COLO668 (cell line): ENCODE measurements at regions not wholly inside any gene's neighbourhood (a gene's known extent, or its start where the extent isn't known, plus 50 kb on each side); places are given as distances from the start of the nearest gene placed in this dataset.
"Not testable (repeated sequence)": the region's sequence is repeated elsewhere in the genome, so short reads cannot be mapped to it uniquely, and the experiment has no call there.

Experiments
- DNase-seq: peaks from one replicate; lab custom pipeline; 2025; ENCODE audit not compliant: unreplicated experiment; lab: John Stamatoyannopoulos, UW

DNA sequence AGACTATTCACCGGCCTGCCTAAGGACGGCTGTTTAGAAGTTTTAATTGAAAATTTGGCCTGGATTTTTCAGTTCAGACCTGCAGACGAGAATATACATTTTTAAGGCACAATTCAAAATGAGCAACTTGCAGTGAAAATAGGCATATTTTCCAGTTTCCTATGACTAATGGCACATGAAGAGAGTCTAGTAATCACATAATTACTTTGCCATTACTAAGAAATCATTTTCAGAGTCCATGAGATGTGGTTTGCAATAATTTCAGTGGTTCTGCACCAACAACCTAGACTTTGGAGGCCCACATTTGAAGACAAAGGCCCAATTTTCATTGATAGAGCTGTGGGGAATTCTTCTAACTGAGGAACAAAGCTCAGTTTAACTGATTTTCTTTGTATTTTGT, 205.3 kb downstream of the SOX2 start:
- no peak for DNase-seq

DNA sequence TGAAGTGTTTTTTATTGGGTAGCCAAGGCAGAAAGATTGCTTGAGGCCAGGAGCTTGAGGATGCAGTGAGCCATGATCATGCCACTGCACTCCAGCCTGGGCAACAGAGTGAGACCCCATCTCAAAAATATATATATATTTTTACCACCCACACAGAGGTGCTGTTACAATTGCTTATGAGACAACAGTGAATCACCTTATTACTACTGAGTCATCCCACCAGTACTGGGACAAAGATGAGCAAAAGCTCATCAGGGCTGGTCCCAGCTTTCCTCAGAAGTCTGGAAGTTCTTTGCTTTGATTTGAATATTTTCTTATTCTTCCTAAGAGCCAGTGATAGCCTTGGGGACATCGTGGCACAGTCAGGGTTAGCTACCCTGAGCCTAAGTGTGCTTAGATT, 207.7 kb downstream of the SOX2 start:
- no peak for DNase-seq

- no peak for DNase-seq
Measured at GRCh38 chr3:181920409-181920808, 208.7 kb downstream of the SOX2 start.

DNA sequence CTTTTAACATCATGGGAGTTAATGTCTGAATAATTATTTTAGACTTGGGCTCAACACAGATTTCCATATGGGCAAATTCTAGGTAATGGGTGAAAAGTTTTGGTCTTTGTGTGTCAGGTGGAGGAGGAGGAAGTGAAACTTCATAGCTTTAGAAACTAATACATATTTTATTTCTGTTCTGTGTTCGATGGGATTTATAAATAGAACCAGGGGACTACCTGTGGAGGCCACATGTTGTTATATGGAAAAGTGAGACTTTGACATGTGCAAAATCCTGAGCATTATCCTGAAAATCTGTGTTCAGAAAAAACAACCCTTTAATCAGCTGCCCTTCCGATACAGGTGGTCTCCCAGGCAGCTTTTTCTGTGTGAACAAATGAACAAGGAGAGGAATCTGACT, 209.5 kb downstream of the SOX2 start:
- DNase-seq, result no peak

DNA sequence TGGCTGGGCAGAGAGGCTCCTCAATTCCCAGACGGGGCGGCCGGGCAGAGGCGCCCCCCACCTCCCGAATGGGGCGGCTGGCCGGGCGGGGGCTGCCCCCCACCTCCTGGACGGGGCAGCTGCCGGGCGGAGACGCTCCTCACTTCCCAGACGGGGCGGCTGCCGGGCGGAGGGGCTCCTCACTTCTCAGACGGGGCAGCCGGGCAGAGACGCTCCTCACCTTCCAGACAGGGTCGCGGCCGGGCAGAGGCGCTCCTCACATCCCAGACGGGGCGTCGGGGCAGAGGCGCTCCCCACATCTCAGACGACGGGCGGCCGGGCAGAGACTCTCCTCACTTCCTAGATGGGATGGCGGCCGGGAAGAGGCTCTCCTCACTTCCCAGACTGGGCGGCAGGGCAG, 214.1 kb downstream of the SOX2 start:
- DNase-seq, result not testable (repeated sequence)

- no peak for DNase-seq
Measured at GRCh38 chr3:181929501-181929900, 217.8 kb downstream of the SOX2 start.

DNA sequence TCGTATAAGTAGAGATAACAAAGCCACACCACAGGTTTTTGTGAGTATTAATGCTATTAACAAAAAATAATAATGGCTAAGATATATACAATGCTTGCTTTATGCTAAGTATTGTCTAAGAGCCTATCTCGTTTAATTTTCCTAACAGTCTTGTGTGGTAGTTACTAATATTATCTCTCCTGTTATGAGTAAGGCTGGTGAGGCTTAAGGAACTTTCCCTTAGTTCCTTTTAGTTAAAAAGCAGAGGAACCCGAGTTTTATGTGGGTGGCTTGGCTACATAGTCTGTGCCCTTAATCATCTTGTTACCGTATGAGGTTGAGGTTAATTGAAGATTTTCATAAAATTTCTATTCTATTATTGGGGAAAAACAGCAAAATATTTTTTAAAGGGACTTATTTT, 218.4 kb downstream of the SOX2 start:
- no peak for DNase-seq

DNA sequence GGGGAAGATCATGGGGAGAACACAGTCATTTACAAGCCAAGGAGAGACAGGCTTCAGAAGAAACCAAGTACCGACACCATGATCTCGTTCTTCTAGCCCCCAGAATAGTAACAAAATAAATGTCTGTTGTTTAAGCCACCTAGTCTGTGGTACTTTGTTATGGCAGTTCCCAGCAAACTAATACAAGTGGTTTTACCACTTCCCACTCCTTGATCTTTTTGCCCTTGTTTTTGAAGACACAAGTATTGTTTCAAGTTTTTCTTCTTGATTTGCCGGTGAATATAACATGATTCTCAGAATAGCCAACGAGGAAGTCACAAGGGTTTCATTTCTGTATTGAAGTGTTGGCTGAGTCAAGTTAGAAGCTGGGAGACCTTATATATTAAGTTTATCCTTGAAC, 220.3 kb downstream of the SOX2 start:
- DNase-seq, result no peak

- no peak for DNase-seq
Measured at GRCh38 chr3:181933052-181933618, 221.4 kb downstream of the SOX2 start.

DNA sequence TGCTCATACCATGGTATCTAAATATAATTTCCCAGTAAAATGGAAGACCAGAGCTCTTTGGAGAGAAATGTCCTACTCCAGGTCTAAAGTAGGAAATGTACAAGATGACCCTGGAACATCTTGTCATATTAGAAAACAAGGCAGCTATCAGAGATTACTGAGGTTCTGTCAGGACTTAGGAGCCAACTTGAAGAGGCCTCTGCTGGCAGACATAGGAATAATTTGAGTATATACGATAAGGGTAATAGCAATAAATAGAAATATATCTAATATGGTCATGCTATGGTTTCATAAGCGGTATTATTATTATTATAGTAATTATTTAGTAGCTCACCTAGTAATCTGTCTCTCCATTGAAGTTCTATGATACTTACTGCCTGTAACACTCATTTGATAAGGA, 224.2 kb downstream of the SOX2 start:
- DNase-seq, result no peak

DNA sequence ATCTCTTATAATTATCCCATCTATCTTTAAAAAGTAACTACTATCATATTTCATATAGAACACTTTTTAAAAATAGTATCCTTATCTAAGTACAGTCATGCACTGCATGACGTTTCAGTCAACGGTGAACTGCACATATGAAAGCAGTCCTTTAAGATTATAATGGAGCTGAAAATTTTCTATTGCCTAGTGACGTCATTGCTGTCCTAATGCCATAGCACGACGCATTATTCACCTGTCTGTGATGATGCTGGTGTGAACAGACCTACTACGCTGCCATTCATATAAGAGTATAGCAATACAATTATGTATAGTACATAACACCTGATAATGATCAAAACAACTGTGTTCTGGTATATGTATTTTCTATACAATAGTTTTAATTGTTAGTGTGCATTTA, 225.0 kb downstream of the SOX2 start:
- DNase-seq, result no peak

GRCh38 chr3:181938580-181938979, 226.9 kb downstream of the SOX2 start:
- not testable (repeated sequence) for DNase-seq

DNA sequence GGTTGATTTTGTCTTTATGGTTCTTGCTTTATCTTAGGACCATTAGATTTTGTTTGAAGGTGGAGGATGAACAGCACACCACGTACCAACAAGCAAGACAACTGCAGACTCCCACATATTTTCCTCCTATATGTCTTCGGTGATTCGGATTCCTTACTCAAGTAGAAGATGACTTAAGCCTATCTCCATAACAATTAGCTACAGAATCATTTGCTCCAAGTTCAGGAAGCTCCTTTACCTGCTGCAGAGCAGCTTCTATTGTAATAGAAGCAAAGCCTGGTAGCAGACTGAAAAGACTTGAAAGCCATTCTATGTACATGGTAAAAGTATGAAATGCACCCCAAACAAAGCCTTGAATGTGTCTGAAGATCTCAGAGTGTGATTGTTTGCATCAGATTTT, 229.0 kb downstream of the SOX2 start:
- DNase-seq, result no peak

- DNase-seq, result no peak
Measured at GRCh38 chr3:181941250-181941649, 229.5 kb downstream of the SOX2 start.

DNA sequence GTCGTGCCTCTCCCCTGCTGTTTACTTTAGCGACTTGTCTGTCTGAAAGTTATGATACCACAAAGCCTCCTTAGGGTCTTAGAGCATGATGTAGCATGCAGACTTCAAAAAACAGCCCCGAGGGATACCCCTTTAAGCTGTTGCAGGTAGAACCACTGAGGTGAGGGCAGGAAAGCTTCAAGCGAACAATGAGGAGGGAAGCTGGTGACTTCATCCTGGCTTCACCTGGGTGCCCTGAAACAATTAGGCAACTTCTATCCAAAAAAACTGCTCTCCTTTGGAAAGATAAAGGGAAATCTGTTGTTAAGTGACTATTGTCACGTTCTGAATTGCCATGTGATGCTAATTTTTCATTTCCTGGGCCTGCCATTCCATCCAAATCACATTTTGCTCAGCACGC, 231.6 kb downstream of the SOX2 start:
- DNase-seq, result no peak

DNA sequence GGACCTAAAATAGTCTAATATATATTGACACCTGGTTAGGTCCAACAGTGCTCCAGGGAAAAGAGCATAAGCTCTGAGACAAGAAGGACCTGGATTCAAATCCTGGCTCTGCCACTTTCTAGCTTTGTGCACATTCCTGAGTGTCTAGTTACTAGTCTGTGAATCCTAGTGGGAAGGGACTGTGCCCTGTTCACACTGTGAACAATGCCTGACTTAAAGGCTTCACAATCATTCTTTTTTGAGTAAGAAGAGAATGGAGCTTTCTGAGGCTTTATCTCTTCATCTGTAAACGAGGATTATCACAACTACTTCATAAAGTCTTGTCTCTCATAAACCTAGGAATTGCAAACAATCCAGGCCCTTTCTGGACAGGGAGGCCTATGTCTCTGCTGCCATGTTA, 235.9 kb downstream of the SOX2 start:
- DNase-seq, result no peak

GRCh38 chr3:181948286-181948685, 236.6 kb downstream of the SOX2 start:
- peak; percentile 1 for DNase-seq

- no peak for DNase-seq
Measured at GRCh38 chr3:181952221-181952620, 240.5 kb downstream of the SOX2 start.

DNA sequence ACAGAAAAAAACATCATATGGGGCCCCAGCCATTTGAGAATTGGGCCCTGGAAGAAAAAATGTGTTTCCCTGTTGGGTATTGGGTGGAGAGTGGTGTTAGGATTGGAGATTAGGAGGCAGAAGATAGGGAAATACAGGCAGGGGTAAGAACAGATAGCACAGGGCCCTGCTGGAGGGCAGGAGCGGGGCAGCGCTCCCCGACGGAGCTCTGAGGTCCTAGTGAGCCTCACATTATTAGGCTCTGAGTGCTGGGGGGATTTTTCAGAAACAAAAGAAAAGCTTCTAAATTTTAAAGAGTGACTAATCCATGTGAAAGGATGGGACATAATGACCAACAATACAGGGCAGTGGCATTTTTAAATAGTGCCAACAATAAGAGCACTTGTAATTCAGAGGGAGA, 241.2 kb downstream of the SOX2 start:
- DNase-seq, result no peak

GRCh38 chr3:181955566-181955965, 243.8 kb downstream of the SOX2 start:
- no peak for DNase-seq

- no peak for DNase-seq
Measured at GRCh38 chr3:181956122-181956521, 244.4 kb downstream of the SOX2 start.

- DNase-seq, result no peak
Measured at GRCh38 chr3:181966393-181966792, 254.7 kb downstream of the SOX2 start.

- DNase-seq, result no peak
Measured at GRCh38 chr3:181969925-181970324, 258.2 kb downstream of the SOX2 start.

- DNase-seq, result no peak
Measured at GRCh38 chr3:181971424-181971823, 259.7 kb downstream of the SOX2 start.
